OCI-LY1 (cell line): ENCODE measurements at regions not wholly inside any gene's neighbourhood (a gene's known extent, or its start where the extent isn't known, plus 50 kb on each side); places are given as distances from the start of the nearest gene placed in this dataset.

Experiments
- H2AFZ ChIP-seq: fragments of 200-600 bp; sonication (generic), shearing (Covaris generic); 2 replicates; pipeline ENCODE4 v1.6.0; 2014; ENCODE audit warnings: antibody characterized with exemption, mild to moderate bottlenecking, low read length
- H3F3A ChIP-seq: fragments of 200-600 bp; sonication (generic), shearing (Covaris generic); 2 replicates; pipeline ENCODE4 v1.6.0; 2014; ENCODE audit warnings: mild to moderate bottlenecking, antibody characterized with exemption, low read length, moderate library complexity; ENCODE audit not compliant: insufficient read depth
- H3K27ac ChIP-seq: fragments of 200-600 bp; sonication (generic); 2 replicates; pipeline ENCODE4 v1.5.1; 2014; ENCODE audit warnings: low read length, mixed run types, mild to moderate bottlenecking, low read depth; ENCODE audit not compliant: poor library complexity, severe bottlenecking
- H3K27me3 ChIP-seq: fragments of 200-600 bp; sonication (generic); 2 replicates; pipeline ENCODE4 v1.6.0; 2014; ENCODE audit warnings: antibody characterized with exemption, mild to moderate bottlenecking, low read length, moderate library complexity; ENCODE audit not compliant: insufficient read depth
- H3K36me3 ChIP-seq: fragments of 200-600 bp; sonication (generic); 2 replicates; pipeline ENCODE4 v1.6.1; 2014; ENCODE audit warnings: mild to moderate bottlenecking, antibody characterized with exemption, low read length, moderate library complexity, mixed read lengths; ENCODE audit not compliant: insufficient read depth
- H3K4me1 ChIP-seq: fragments of 200-600 bp; sonication (generic); 2 replicates; pipeline ENCODE4 v1.5.1; 2014; ENCODE audit warnings: mild to moderate bottlenecking, low read length, moderate library complexity; ENCODE audit not compliant: insufficient read depth, severe bottlenecking
- H3K4me2 ChIP-seq: fragments of 200-600 bp; sonication (generic), shearing (Covaris generic); 2 replicates; pipeline ENCODE4 v1.6.1; 2014; ENCODE audit warnings: low read length
- H3K4me3 ChIP-seq: fragments of 200-600 bp; sonication (generic); 2 replicates; pipeline ENCODE4 v1.5.1; 2014; ENCODE audit warnings: low read length, low read depth, mild to moderate bottlenecking, mixed read lengths; ENCODE audit not compliant: poor library complexity, severe bottlenecking
- H3K79me2 ChIP-seq: fragments of 200-600 bp; shearing (Covaris generic); 2 replicates; pipeline ENCODE4 v1.6.1; 2016; ENCODE audit warnings: mixed run types, low read length, mixed read lengths; ENCODE audit not compliant: insufficient read depth
- H3K9ac ChIP-seq: fragments of 200-600 bp; sonication (generic), shearing (Covaris generic); 2 replicates; pipeline ENCODE4 v1.6.1; 2014; ENCODE audit warnings: mild to moderate bottlenecking, low read length, mixed read lengths
- H3K9me2 ChIP-seq: fragments of 200-600 bp; sonication (generic), shearing (Covaris generic); 2 replicates; pipeline ENCODE4 v1.6.1; 2014; ENCODE audit warnings: low read depth, mild to moderate bottlenecking, low read length, mixed read lengths
- H3K9me3 ChIP-seq: fragments of 200-600 bp; shearing (Covaris generic); 2 replicates; pipeline ENCODE4 v1.6.1; 2014; ENCODE audit warnings: low read length, mixed read lengths
- H4K20me1 ChIP-seq: fragments of 200-600 bp; sonication (generic), shearing (Covaris generic); 2 replicates; pipeline ENCODE4 v1.6.0; 2016; ENCODE audit warnings: mild to moderate bottlenecking, low read length; ENCODE audit not compliant: insufficient read depth
- CTCF ChIP-seq: fragments of 200-600 bp; sonication (generic), shearing (Covaris generic); IDR thresholded peaks from 2 replicates; pipeline ENCODE4 v1.5.1; 2017; ENCODE audit warnings: mild to moderate bottlenecking, antibody characterized with exemption, low read length, moderate library complexity, mixed read lengths
- EZH2 ChIP-seq: fragments of 200-600 bp; sonication (generic), shearing (Covaris generic); IDR thresholded peaks from 2 replicates; pipeline ENCODE4 v1.8.0; 2017; ENCODE audit warnings: borderline replicate concordance, mixed run types, mild to moderate bottlenecking, antibody characterized with exemption, low read length, moderate library complexity, mixed read lengths

GRCh38 chr4:163857903-163858302 is 363.4 kb downstream of the TMA16 start:
- Histone ChIP-seq H3K4me1 (no peaks in the 10 kb centered on the region), H3F3A (no peaks in the 10 kb centered on the region)
- TF ChIP-seq CTCF (no peak), EZH2 (no peak)

GRCh38 chr4:163858515-163858914 is 364.0 kb downstream of the TMA16 start:
- Histone ChIP-seq H3K27me3 (no peaks in the 10 kb centered on the region), H3K4me3 (no peak overlapping the region), H3K27ac (no peak overlapping the region), H3K79me2 (no peaks in the 10 kb centered on the region), H3K4me2 (no peak overlapping the region), H3F3A (no peaks in the 10 kb centered on the region), H3K36me3 (no peaks in the 10 kb centered on the region), H4K20me1 (no peaks in the 10 kb centered on the region), H3K4me1 (no peaks in the 10 kb centered on the region), H2AFZ (no peak overlapping the region), H3K9me3 (no peaks in the 10 kb centered on the region), H3K9me2 (no peaks in the 10 kb centered on the region), H3K9ac (no peak overlapping the region)
- TF ChIP-seq EZH2 = no peak
- no peak for TF ChIP-seq CTCF

More at GRCh38 chr4:163857903-163858302, 363.4 kb downstream of the TMA16 start:
- Histone ChIP-seq H4K20me1 (no peaks in the 10 kb centered on the region), H3K9me2 (no peaks in the 10 kb centered on the region), H3K9me3 (no peaks in the 10 kb centered on the region), H3K79me2 (no peaks in the 10 kb centered on the region), H3K4me3 (no peak overlapping the region), H3K4me2 (no peak overlapping the region), H3K36me3 (no peaks in the 10 kb centered on the region), H3K27ac (no peak overlapping the region), H3K9ac (no peak overlapping the region), H3K27me3 (no peaks in the 10 kb centered on the region), H2AFZ (no peak overlapping the region)

GRCh38 chr4:163863082-163863481 is 368.6 kb downstream of the TMA16 start:
- Histone ChIP-seq H3K9ac (no peak overlapping the region), H3K4me3 (no peak overlapping the region), H4K20me1 (no peaks in the 10 kb centered on the region), H3K4me1 (no peaks in the 10 kb centered on the region), H3K27ac (no peak overlapping the region), H3K36me3 (no peaks in the 10 kb centered on the region), H3K9me2 (no peaks in the 10 kb centered on the region), H2AFZ (no peak overlapping the region), H3K79me2 (no peaks in the 10 kb centered on the region), H3K9me3 (no peaks in the 10 kb centered on the region), H3K4me2 (no peak overlapping the region), H3F3A (no peaks in the 10 kb centered on the region), H3K27me3 (no peaks in the 10 kb centered on the region)
- TF ChIP-seq EZH2 (no peak), CTCF (no peak)
